ENCODE measurements at regions not wholly inside any gene's neighbourhood (a gene's known extent, or its start where the extent isn't known, plus 50 kb on each side); places are given as distances from the start of the nearest gene placed in this dataset.

GRCh38 chr1:13967707-13968106 lies 267.7 kb downstream of the PRDM2 start:
- TF ChIP-seq, protein P1, sequence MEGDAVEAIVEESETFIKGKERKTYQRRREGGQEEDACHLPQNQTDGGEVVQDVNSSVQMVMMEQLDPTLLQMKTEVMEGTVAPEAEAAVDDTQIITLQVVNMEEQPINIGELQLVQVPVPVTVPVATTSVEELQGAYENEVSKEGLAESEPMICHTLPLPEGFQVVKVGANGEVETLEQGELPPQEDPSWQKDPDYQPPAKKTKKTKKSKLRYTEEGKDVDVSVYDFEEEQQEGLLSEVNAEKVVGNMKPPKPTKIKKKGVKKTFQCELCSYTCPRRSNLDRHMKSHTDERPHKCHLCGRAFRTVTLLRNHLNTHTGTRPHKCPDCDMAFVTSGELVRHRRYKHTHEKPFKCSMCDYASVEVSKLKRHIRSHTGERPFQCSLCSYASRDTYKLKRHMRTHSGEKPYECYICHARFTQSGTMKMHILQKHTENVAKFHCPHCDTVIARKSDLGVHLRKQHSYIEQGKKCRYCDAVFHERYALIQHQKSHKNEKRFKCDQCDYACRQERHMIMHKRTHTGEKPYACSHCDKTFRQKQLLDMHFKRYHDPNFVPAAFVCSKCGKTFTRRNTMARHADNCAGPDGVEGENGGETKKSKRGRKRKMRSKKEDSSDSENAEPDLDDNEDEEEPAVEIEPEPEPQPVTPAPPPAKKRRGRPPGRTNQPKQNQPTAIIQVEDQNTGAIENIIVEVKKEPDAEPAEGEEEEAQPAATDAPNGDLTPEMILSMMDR (IDR thresholded peaks at IDR 0.05; ENCODE audit: low read depth, low read length, missing control alignments), result no peak
- no peak for DNase-seq (ENCODE audit: low read depth)
- H3K4me3 ChIP-seq (ENCODE audit: low read depth, low read length), result no peak overlapping the region
- in situ Hi-C loops (cut with HindIII; ENCODE audit: low sequenced_read_pairs), result no loop called here

- TF ChIP-seq, protein P1 (IDR thresholded peaks at IDR 0.05; ENCODE audit: low read depth, low read length, missing control alignments), result no peak
- in situ Hi-C loops (cut with HindIII; ENCODE audit: low sequenced_read_pairs), result no loop called here
- DNase-seq (ENCODE audit: low read depth), result no peak
Measured at GRCh38 chr1:13968361-13968760, 268.4 kb downstream of the PRDM2 start.

DNA sequence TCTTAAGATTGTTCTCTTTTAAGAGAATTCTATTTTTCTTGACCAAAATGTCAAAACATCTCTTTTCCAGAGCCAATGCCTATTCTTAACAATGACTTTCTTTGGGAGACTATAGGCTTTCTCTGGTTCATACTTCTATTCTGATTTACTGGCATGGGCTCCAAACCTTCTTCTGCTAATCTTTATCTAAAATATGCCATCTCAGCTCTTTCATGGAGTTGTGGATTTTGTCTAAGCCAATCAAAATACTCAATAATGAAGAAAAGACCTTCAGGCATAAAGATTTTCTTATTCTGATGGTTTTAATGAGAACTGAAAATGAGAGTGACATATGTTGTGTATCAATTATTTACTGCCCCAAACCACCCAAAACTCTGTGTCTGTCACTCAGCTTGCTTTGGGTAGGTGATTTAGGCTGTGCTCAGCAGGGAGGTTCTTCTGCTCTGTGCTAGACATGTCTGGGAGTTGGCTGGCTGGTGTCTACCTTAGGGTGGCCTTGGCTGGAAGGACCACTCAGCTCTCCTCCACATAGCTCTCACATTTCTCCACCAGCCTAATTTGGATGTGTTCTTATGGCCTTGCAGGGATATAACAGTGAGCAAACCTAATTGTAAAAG lies 270.8 kb downstream of the PRDM2 start:
- no peak overlapping the region for H3K4me3 ChIP-seq (ENCODE audit: low read depth, low read length)
- in situ Hi-C loops (cut with HindIII; ENCODE audit: low sequenced_read_pairs), result no loop called here
- DNase-seq (ENCODE audit: low read depth), result no peak
- TF ChIP-seq, protein P1 (IDR thresholded peaks at IDR 0.05; ENCODE audit: low read depth, low read length, missing control alignments), result no peak

More at GRCh38 chr1:13968361-13968760, 268.4 kb downstream of the PRDM2 start:
- no peak overlapping the region for H3K4me3 ChIP-seq (ENCODE audit: low read depth, low read length)

DNA sequence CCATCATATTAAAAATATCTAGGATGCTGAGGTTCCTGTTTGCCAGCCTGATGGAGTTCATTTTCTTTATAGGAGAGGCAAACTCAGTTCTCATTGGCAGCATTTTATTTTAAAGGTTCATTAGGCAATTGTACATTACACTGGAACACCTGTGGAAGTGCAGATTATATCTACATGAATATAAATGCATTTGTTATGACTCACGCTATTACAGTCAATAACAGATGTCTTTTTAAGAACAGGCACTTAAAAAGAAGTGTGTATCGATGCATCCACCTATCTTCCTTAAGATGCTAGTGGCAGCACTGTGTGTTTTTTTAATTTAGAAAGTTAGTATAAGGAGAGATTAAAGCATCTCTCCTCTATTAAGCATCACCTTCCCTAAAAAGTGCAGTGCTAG lies 276.5 kb downstream of the PRDM2 start:
- H3K4me3 ChIP-seq (ENCODE audit: low read depth, low read length), result no peak overlapping the region
- in situ Hi-C loops (cut with HindIII; ENCODE audit: low sequenced_read_pairs), result no loop called here
- no peak for DNase-seq (ENCODE audit: low read depth)
- TF ChIP-seq, protein P1 (IDR thresholded peaks at IDR 0.05; ENCODE audit: low read depth, low read length, missing control alignments), result no peak

DNA sequence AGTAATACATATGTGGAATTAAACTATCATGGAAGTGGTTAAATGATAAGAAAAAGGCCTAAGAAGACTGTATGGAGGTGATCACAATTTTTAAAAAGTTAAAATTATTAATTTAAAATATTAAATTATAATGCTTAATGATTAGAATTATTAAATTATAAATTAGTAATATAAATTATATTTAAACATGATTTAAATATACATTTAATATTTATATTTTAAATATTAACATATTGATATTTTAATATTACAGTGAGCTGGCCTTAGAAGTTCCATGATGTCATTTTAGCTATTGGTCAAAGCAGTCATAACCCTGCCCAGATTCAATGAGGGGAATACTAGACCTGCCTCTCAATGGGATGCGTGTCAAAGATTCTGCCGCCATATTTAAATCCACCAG lies 281.2 kb downstream of the PRDM2 start:
- H3K4me3 ChIP-seq (ENCODE audit: low read depth, low read length), result no peak overlapping the region
- TF ChIP-seq, protein P1 (IDR thresholded peaks at IDR 0.05; ENCODE audit: low read depth, low read length, missing control alignments), result no peak
- DNase-seq (ENCODE audit: low read depth), result no peak
- in situ Hi-C loops (cut with HindIII; ENCODE audit: low sequenced_read_pairs), result no loop called here

DNA sequence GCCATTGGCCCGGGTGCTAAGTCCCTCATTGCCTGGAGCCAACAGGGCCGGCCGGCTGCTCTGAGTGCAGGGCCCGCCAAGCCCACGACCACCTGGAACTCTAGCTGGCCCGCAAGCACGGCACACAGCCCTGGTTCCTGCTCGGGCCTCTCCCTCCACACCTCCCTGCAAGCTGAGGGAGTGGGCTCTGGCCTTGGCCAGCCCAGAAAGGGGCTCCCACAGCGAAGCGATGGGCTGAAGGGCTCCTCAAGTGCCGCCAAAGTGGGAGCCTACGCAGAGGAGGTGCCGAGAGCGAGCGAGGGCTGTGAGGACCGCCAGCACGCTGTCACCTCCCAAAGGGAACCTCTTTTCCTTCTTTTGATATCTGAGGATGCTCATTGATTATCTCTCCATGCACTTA lies 283.4 kb downstream of the PRDM2 start:
- in situ Hi-C loops (cut with HindIII; ENCODE audit: low sequenced_read_pairs), result no loop called here
- TF ChIP-seq, protein P1 (IDR thresholded peaks at IDR 0.05; ENCODE audit: low read depth, low read length, missing control alignments), result no peak
- H3K4me3 ChIP-seq (ENCODE audit: low read depth, low read length), result no peak overlapping the region
- no peak for DNase-seq (ENCODE audit: low read depth)
